ENCODE measurements at regions not wholly inside any gene's neighbourhood (a gene's known extent, or its start where the extent isn't known, plus 50 kb on each side); places are given as distances from the start of the nearest gene placed in this dataset.

GRCh38 chr5:121189342-121190305 is 662.1 kb upstream of the FTMT start:
- no peak for TF ChIP-seq POLR2A (IDR thresholded peaks at IDR 0.05)
- no peak for TF ChIP-seq CTCF (IDR thresholded peaks at IDR 0.05)

GRCh38 chr5:121199216-121199999 is 652.3 kb upstream of the FTMT start:
- Histone ChIP-seq H3K27me3 (no peaks in the 10 kb centered on the region), H3K4me1 (no peaks in the 10 kb centered on the region), H3K36me3 (no peaks in the 10 kb centered on the region), H3K27ac (no peak overlapping the region), H3K9me3 (no peaks in the 10 kb centered on the region), H3K4me3 (replicated peaks in 1 of 3) (no peak overlapping the region)
- DNase-seq = peak; percentile 8 to 29
- intact Hi-C loops (cut with DNase I) = no loop called here
- whole genome bisulfite sequencing, 2 donors = 50 to 55% methylated on average over 5 of the region's 5 CpGs
- TF ChIP-seq CTCF (IDR thresholded peaks at IDR 0.05) (no peak), POLR2A (IDR thresholded peaks at IDR 0.05) (no peak)

More at GRCh38 chr5:121189342-121190305, 662.1 kb upstream of the FTMT start:
- no peaks in the 10 kb centered on the region for H3K9me3 ChIP-seq
- intact Hi-C loops (cut with DNase I) = no loop called here
- H3K36me3 ChIP-seq = no peaks in the 10 kb centered on the region
- H3K27ac ChIP-seq = no peak overlapping the region
- DNase-seq = peak; percentile 43 to 51
- no peaks in the 10 kb centered on the region for H3K4me1 ChIP-seq
- H3K4me3 ChIP-seq (replicated peaks in 1 of 3) = no peak overlapping the region
- H3K27me3 ChIP-seq = no peaks in the 10 kb centered on the region
- WGBS, 2 donors = 47% methylated on average over 4 of the region's 4 CpGs

GRCh38 chr5:121218086-121218485 is 633.6 kb upstream of the FTMT start:
- Histone ChIP-seq H3K4me1 (no peaks in the 10 kb centered on the region), H3K27ac (no peak overlapping the region), H3K36me3 (no peaks in the 10 kb centered on the region), H3K9me3 (no peaks in the 10 kb centered on the region), H3K27me3 (no peaks in the 10 kb centered on the region), H3K4me3 (replicated peaks in 1 of 3) (no peak overlapping the region)
- TF ChIP-seq POLR2A (IDR thresholded peaks at IDR 0.05) = no peak
- no peak for TF ChIP-seq CTCF (IDR thresholded peaks at IDR 0.05)
- WGBS, 2 donors = 80 to 84% methylated on average over 1 of the region's 1 CpG
- intact Hi-C loops (cut with DNase I) = no loop called here
- no peak for DNase-seq

DNA sequence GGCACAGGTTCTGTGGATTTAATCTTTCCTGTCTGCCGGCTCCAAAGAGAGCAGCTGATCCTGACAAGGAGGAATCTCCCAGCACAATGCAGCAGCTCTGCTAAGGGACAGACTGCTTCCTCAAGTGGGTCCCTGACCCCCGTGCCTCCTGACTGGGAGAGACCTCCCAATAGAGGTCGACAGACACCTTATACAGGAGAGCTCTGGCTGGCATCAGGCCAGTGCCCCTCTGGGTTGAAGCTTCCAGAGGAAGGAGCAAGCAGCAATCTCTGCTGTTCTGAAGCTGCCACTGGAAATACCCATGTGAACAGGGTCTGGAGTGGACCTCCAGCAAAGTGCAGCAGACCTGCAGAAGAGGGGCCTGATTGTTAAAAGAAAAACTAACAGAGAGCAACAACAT is 630.2 kb upstream of the FTMT start:
- intact Hi-C loops (cut with DNase I) = no loop called here
- H3K27me3 ChIP-seq = no peaks in the 10 kb centered on the region
- no peak overlapping the region for H3K4me3 ChIP-seq (replicated peaks in 1 of 3)
- no peaks in the 10 kb centered on the region for H3K4me1 ChIP-seq
- no peak overlapping the region for H3K27ac ChIP-seq
- H3K9me3 ChIP-seq = no peaks in the 10 kb centered on the region
- WGBS, 2 donors = 55 to 61% methylated on average over 2 to 3 of the region's 3 CpGs
- H3K36me3 ChIP-seq = no peaks in the 10 kb centered on the region
- TF ChIP-seq POLR2A (IDR thresholded peaks at IDR 0.05) = no peak
- no peak for TF ChIP-seq CTCF (IDR thresholded peaks at IDR 0.05)
- no peak for DNase-seq

All from thyroid gland (tissue), 4 donors.